HCT116 (cell line): ENCODE measurements at regions not wholly inside any gene's neighbourhood (a gene's known extent, or its start where the extent isn't known, plus 50 kb on each side); places are given as distances from the start of the nearest gene placed in this dataset.

Source experiments
- ATAC-seq: fragments of 200-7000 bp; cut with Tn5 transposase; 2 replicates; pipeline ENCODE4 v1.9.1; 2020; ENCODE audit warnings: mild to moderate bottlenecking, moderate library complexity
- BruUV-seq: library from RNA; stranded (reverse); fragments of 400-500 nt; replicated peaks from 2 replicates; lab custom pipeline; 2021; lab: Mats Ljungman, UMichigan
- CTCF ChIA-PET: fragments of 300-600 bp; sonication (Branson Sonifier 250); formaldehyde crosslinking; loops from one replicate; lab custom pipeline; 2021; ENCODE audit warnings: antibody characterized with exemption; lab: Charles Lee
- POLR2A ChIA-PET: fragments of 300-600, 350-600 bp; sonication (Branson Sonifier 250); formaldehyde crosslinking; loops from one replicate; lab custom pipeline; 2021; ENCODE audit warnings: antibody characterized with exemption; lab: Charles Lee
- RAD21 ChIA-PET, 2 experiments: fragments of 300-600 bp; sonication (Branson Sonifier 250); formaldehyde crosslinking; loops; one replicate each; lab custom pipeline; 2023; ENCODE audit warnings: low total read pairs in 2 of 2; ENCODE audit not compliant: uncharacterized antibody in 2 of 2, unreplicated experiment in 2 of 2, low non-redundant PET in 1 of 2; lab: Charles Lee
- DNase-seq: peaks from one replicate; pipeline ENCODE4 v3.0.0-alpha.2; 2010; ENCODE audit warnings: low read depth, low spot score
- H2AFZ ChIP-seq: fragments of 200-600 bp; shearing (Covaris generic), sonication (generic); 2 replicates; pipeline ENCODE4 v1.6.1; 2017; ENCODE audit warnings: low read depth, mixed run types, mixed read lengths, antibody characterized with exemption, low read length; ENCODE audit not compliant: poor library complexity, severe bottlenecking
- H3K27ac ChIP-seq: 2 replicates; pipeline ENCODE4 v1.5.1; 2012; ENCODE audit warnings: low read depth, low read length
- H3K27me3 ChIP-seq: fragments of 200-600 bp; sonication (generic); 2 replicates; pipeline ENCODE4 v1.6.1; 2016; ENCODE audit warnings: mixed run types, low read length, mixed read lengths; ENCODE audit not compliant: insufficient read depth
- H3K36me3 ChIP-seq, 2 experiments: fragments of 200-500 bp in 1 of 2; fragments of 200-600 bp in 1 of 2; sonication (Bioruptor generic) in 1 of 2; sonication (generic) in 1 of 2; 2 replicates each; pipeline versions ENCODE4 v1.5.1 to v1.6.1; 2014 to 2016; ENCODE audit warnings: low read length in 2 of 2, inconsistent platforms in 1 of 2, mixed read lengths in 1 of 2, mixed run types in 1 of 2; ENCODE audit not compliant: insufficient read depth in 2 of 2, control insufficient read depth in 1 of 2
- H3K4me1 ChIP-seq, 2 experiments: fragments of 200-600 bp in 1 of 2; sonication (generic) in 1 of 2; 2 replicates each; pipeline versions ENCODE4 v1.5.1 to v1.6.1; 2012 to 2017; ENCODE audit warnings: low read length in 2 of 2, inconsistent platforms in 1 of 2, mild to moderate bottlenecking in 1 of 2, mixed read lengths in 1 of 2, mixed run types in 1 of 2, moderate library complexity in 1 of 2; ENCODE audit not compliant: insufficient read depth in 2 of 2, control insufficient read depth in 1 of 2
- H3K4me2 ChIP-seq: fragments of 200-600 bp; sonication (generic); 2 replicates; pipeline ENCODE4 v1.6.1; 2017; ENCODE audit warnings: mixed run types, low read length, mixed read lengths
- H3K4me3 ChIP-seq, 2 experiments: fragments of 200-600 bp in 1 of 2; sonication (generic) in 1 of 2; replicated peaks in 1 of 2; 2 replicates each; pipeline ENCODE4 v1.5.1; 2011 to 2016; ENCODE audit warnings: low read length in 2 of 2, control low read depth in 1 of 2, low read depth in 1 of 2, mild to moderate bottlenecking in 1 of 2, mixed read lengths in 1 of 2, mixed run types in 1 of 2
- H3K79me2 ChIP-seq: fragments of 200-600 bp; sonication (generic); 2 replicates; pipeline ENCODE4 v1.6.1; 2017; ENCODE audit warnings: mild to moderate bottlenecking, mixed run types, low read length, moderate library complexity, mixed read lengths; ENCODE audit not compliant: insufficient read depth
- H3K9ac ChIP-seq: fragments of 200-600 bp; sonication (generic); 2 replicates; pipeline ENCODE4 v1.6.1; 2016; ENCODE audit warnings: low read length, mixed read lengths
- H3K9me2 ChIP-seq: fragments of 200-600 bp; sonication (generic), shearing (Covaris generic); 2 replicates; pipeline ENCODE4 v1.6.1; 2017; ENCODE audit warnings: mixed run types, mild to moderate bottlenecking, moderate library complexity; ENCODE audit not compliant: insufficient read depth
- H3K9me3 ChIP-seq, 2 experiments: fragments of 200-500 bp in 1 of 2; fragments of 200-600 bp in 1 of 2; sonication (Bioruptor generic) in 1 of 2; sonication (generic) in 1 of 2; 2 replicates each; pipeline ENCODE4 v1.6.1; 2014 to 2017; ENCODE audit warnings: low read length in 2 of 2, mixed read lengths in 2 of 2, inconsistent platforms in 1 of 2, low read depth in 1 of 2, mild to moderate bottlenecking in 1 of 2, mixed run types in 1 of 2, moderate library complexity in 1 of 2; ENCODE audit not compliant: control insufficient read depth in 1 of 2, insufficient read depth in 1 of 2
- H4K20me1 ChIP-seq: fragments of 200-600 bp; sonication (generic), shearing (Covaris generic); 2 replicates; pipeline ENCODE4 v1.6.1; 2017; ENCODE audit warnings: mixed run types, mild to moderate bottlenecking, moderate library complexity; ENCODE audit not compliant: insufficient read depth
- EGR1 ChIP-seq: IDR thresholded peaks from 2 replicates; pipeline ENCODE4 v1.6.1; 2012; ENCODE audit warnings: low read depth
- EZH2 ChIP-seq: fragments of 200-600 bp; sonication (generic); IDR thresholded peaks from 2 replicates; pipeline ENCODE4 v1.6.1; 2017; ENCODE audit warnings: antibody characterized with exemption, mixed run types
- FOSL1 ChIP-seq: IDR thresholded peaks from 2 replicates; pipeline ENCODE4 v1.6.1; 2012; ENCODE audit warnings: low read depth
- RAD21 ChIP-seq: IDR thresholded peaks from 2 replicates; pipeline ENCODE4 v1.6.1; 2012; ENCODE audit warnings: low read depth, mild to moderate bottlenecking
- SP1 ChIP-seq: IDR thresholded peaks from 2 replicates; pipeline ENCODE4 v1.6.1; 2012; ENCODE audit warnings: low read depth
- ZFX ChIP-seq: fragments of 450-650 bp; IDR thresholded peaks from 2 replicates; pipeline ENCODE4 v1.6.1; 2017
- intact Hi-C: fragments of 100-400 bp; cut with micrococcal nuclease; formaldehyde crosslinking; loops from 2 replicates; pipeline ENCODE4 v1.10.0; 2022
- TF ChIP-seq, protein P1 (sequence below), 3 experiments: fragments of 200-600 bp in 1 of 3; sonication (generic) in 1 of 3; IDR thresholded peaks in 2 of 3; conservative IDR thresholded peaks in 1 of 3; 2 replicates each; pipeline ENCODE4 v1.5.1; 2012 to 2017; ENCODE audit warnings: low read depth in 2 of 3, low read length in 2 of 3, antibody characterized with exemption in 1 of 3, borderline replicate concordance in 1 of 3, control low read depth in 1 of 3, mild to moderate bottlenecking in 1 of 3, mixed read lengths in 1 of 3, mixed run types in 1 of 3, moderate library complexity in 1 of 3; ENCODE audit not compliant: insufficient read depth in 1 of 3
- TF ChIP-seq, protein P2 (sequence below): IDR thresholded peaks from 2 replicates; pipeline ENCODE4 v1.6.1; 2011; ENCODE audit warnings: mild to moderate bottlenecking, low read length, moderate library complexity; ENCODE audit not compliant: insufficient replicate concordance; ENCODE audit errors: extremely low read depth

DNA sequence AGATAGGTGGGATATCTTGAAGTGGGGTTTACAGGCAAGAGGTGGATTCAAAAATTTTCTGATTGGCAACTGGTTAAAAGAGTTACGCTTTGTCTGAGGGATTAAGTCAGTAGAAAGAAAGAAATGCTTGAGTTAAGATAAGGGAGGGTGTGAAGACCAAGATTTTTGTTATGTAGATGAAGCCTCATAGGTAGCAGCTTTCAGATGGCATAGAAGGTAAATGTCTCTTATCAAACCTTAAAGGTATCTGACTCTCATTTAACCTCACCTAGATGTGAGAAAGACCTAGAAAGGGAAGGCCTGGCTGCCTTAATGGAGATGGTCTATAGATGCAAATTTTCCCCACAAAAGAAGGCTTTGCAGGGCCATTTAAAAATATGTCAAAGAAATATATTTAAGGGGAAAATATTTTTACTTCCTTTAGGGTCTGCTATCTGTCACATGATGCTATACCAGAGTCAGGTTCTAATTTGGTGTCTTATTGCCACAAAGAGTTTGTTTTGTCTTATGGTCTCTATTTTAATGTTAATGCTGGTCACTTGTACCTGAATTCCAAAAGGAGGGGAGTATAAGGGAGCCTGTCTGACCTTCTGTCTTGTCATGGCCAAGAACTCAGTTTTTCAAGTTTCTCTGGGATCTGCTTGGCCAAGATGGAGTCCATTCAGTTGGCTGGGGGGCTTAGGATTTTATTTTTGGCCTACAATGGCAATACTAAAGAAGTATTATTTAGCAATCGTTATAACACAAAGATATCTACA is 699.1 kb upstream of the AMOT start:
- H3K27ac ChIP-seq: no peak overlapping the region
- H3K4me3 ChIP-seq: no peak overlapping the region
- no peaks in the 10 kb centered on the region for H3K36me3 ChIP-seq
- no peaks in the 10 kb centered on the region for H3K79me2 ChIP-seq
- intact Hi-C loops: no loop called here
- ChIA-PET RAD21 (no interaction called here), CTCF (no interaction called here), POLR2A (no interaction called here)
- H3K4me1 ChIP-seq: no peaks in the 10 kb centered on the region
- no peak overlapping the region for H2AFZ ChIP-seq
- no peak for TF ChIP-seq EGR1
- no peak for ATAC-seq
- no peak overlapping the region for H3K9ac ChIP-seq
- no peaks in the 10 kb centered on the region for H3K27me3 ChIP-seq
- no peaks in the 10 kb centered on the region for H3K9me2 ChIP-seq
- H4K20me1 ChIP-seq: no peaks in the 10 kb centered on the region
- no TSS peak for BruUV-seq
- H3K9me3 ChIP-seq: no peaks in the 10 kb centered on the region
- H3K4me2 ChIP-seq: no peak overlapping the region
- no peak for DNase-seq

DNA sequence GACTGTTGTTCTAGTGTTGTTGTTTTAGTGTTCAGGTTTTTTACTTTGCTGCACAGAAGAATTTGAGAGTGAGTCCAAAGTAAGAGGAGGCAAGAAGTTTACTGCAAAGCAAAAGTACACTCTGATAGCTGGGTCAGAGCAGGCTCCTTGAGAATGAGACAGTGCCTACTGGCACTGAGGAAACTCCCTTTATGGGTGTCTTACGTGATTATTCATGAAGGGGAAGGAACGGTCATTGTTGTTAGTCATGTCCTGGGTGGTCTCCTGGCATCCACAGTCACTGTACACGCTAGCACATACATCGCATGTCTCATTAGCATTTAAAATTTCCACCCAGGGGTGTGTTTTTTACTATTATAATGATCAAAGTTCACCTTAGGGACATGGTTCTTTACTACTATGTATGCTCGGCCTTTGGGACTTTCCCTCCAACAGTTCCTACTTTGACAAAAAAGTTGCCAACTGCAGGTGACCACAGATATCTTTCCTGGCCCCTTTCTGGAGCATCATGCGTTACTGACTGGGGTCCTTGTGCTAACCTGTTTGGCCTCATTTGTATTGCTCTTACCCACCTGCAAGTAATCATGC is 688.9 kb upstream of the AMOT start:
- RAD21 ChIA-PET: no interaction called here
- BruUV-seq: no TSS peak
- Histone ChIP-seq H3K9me3 (no peaks in the 10 kb centered on the region), H3K27me3 (no peaks in the 10 kb centered on the region), H3K9ac (no peak overlapping the region), H3K4me3 (no peak overlapping the region), H3K4me2 (no peak overlapping the region), H4K20me1 (no peaks in the 10 kb centered on the region), H2AFZ (no peak overlapping the region), H3K9me2 (no peaks in the 10 kb centered on the region), H3K27ac (no peak overlapping the region), H3K36me3 (no peaks in the 10 kb centered on the region), H3K4me1 (no peaks in the 10 kb centered on the region), H3K79me2 (no peaks in the 10 kb centered on the region)
- DNase-seq (no peak), ATAC-seq (no peak)
- intact Hi-C loops: no loop called here
- TF ChIP-seq EGR1 (no peak), FOSL1 (no peak), SP1 (no peak), EZH2 (no peak), ZFX (no peak), RAD21 (no peak)
- TF ChIP-seq, protein P1, sequence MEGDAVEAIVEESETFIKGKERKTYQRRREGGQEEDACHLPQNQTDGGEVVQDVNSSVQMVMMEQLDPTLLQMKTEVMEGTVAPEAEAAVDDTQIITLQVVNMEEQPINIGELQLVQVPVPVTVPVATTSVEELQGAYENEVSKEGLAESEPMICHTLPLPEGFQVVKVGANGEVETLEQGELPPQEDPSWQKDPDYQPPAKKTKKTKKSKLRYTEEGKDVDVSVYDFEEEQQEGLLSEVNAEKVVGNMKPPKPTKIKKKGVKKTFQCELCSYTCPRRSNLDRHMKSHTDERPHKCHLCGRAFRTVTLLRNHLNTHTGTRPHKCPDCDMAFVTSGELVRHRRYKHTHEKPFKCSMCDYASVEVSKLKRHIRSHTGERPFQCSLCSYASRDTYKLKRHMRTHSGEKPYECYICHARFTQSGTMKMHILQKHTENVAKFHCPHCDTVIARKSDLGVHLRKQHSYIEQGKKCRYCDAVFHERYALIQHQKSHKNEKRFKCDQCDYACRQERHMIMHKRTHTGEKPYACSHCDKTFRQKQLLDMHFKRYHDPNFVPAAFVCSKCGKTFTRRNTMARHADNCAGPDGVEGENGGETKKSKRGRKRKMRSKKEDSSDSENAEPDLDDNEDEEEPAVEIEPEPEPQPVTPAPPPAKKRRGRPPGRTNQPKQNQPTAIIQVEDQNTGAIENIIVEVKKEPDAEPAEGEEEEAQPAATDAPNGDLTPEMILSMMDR (IDR thresholded peaks at IDR 0.05 in 2 of 3, conservative IDR thresholded peaks at IDR 0.05 in 1 of 3; ENCODE audit: borderline replicate concordance in 1 of 3, insufficient read depth in 1 of 3, low read depth in 2 of 3, low read length in 2 of 3): no peak
- TF ChIP-seq, protein P2, sequence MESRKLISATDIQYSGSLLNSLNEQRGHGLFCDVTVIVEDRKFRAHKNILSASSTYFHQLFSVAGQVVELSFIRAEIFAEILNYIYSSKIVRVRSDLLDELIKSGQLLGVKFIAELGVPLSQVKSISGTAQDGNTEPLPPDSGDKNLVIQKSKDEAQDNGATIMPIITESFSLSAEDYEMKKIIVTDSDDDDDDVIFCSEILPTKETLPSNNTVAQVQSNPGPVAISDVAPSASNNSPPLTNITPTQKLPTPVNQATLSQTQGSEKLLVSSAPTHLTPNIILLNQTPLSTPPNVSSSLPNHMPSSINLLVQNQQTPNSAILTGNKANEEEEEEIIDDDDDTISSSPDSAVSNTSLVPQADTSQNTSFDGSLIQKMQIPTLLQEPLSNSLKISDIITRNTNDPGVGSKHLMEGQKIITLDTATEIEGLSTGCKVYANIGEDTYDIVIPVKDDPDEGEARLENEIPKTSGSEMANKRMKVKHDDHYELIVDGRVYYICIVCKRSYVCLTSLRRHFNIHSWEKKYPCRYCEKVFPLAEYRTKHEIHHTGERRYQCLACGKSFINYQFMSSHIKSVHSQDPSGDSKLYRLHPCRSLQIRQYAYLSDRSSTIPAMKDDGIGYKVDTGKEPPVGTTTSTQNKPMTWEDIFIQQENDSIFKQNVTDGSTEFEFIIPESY: no peak
- POLR2A ChIA-PET: no interaction called here
- CTCF ChIA-PET: no interaction called here
